ENCODE measurements at regions not wholly inside any gene's neighbourhood (a gene's known extent, or its start where the extent isn't known, plus 50 kb on each side); places are given as distances from the start of the nearest gene placed in this dataset.

DNA sequence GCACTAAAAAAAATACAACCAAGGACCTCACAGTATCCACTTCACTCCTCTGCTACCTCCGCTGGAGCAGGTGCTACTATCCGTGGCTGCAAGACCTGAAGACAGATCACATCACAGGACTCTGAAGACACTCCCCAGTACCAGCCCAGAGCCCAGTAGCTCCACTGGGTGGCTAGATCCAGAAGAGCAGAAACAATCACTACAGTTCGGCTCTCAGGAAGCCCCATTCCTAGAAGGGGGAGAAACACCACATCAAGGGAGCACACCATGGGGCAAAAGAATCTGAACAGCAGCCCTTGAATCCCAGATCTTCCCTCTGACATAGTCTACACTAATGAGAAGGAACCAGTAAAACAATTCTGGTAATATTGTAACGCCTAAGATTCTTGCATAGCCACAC lies 494.0 kb upstream of the FAT3 start:
- peaks cover 0 to 14% (median 3%) of the 10 kb centered on the region in 7 donors for H3K9me3 Mint-ChIP-seq
- intact Hi-C loops (cut with micrococcal nuclease), result no loop called here
- no peaks in the 10 kb centered on the region for H3K79me2 ChIP-seq (ENCODE audit: insufficient read depth, low read length)
- peaks cover 0 to 2% (median 0%) of the 10 kb centered on the region in 3 donors for H3K27me3 Mint-ChIP-seq (ENCODE audit: low read depth in 3 of 3)
- peaks cover 6 to 7% of the 10 kb centered on the region in 2 donors for H3K9me3 ChIP-seq (replicated peaks in 1 of 2; ENCODE audit: control insufficient read depth in 1 of 2, insufficient read depth in 1 of 2, low read length in 2 of 2)
- H3K4me1 Mint-ChIP-seq, result no peaks in the 10 kb centered on the region
- no peaks in the 10 kb centered on the region for H3K27me3 ChIP-seq (ENCODE audit: control insufficient read depth in 2 of 2, insufficient read depth in 2 of 2, low read length in 2 of 2)
- H3K4me3 Mint-ChIP-seq, result no peak overlapping the region
- no peak overlapping the region for H3K4me3 ChIP-seq (replicated peaks in 1 of 3; ENCODE audit: low read depth in 2 of 3, low read length in 3 of 3)
- no peaks in the 10 kb centered on the region for H4K20me1 ChIP-seq (ENCODE audit: insufficient read depth, low read length)
- no peaks in the 10 kb centered on the region for H3K36me3 ChIP-seq (replicated peaks in 1 of 2; ENCODE audit: control insufficient read depth in 1 of 2, insufficient read depth in 2 of 2, low read length in 2 of 2)
- no peak overlapping the region for H2AFZ ChIP-seq (ENCODE audit: insufficient read depth, low read depth, low read length, poor library complexity, severe bottlenecking)
- H3K4me2 ChIP-seq (replicated peaks; ENCODE audit: extremely low read depth, low read length, poor library complexity, severe bottlenecking), result no peak overlapping the region
- whole genome bisulfite sequencing (ENCODE audit: insufficient coverage), result 86% methylated on average over 2 of the region's 4 CpGs
- no peak for DNase-seq
- no peak overlapping the region for H3K27ac ChIP-seq (ENCODE audit: low read depth in 1 of 2, low read length in 2 of 2)
- no peak for TF ChIP-seq CTCF (IDR thresholded peaks at IDR 0.05)
- H3K9ac ChIP-seq (ENCODE audit: insufficient read depth, low read length, poor library complexity, severe bottlenecking), result no peak overlapping the region
- no peak overlapping the region for H3K27ac Mint-ChIP-seq
- H3K4me1 ChIP-seq (ENCODE audit: control insufficient read depth in 1 of 2, insufficient read depth in 2 of 2, low read length in 2 of 2), result no peaks in the 10 kb centered on the region
- no peaks in the 10 kb centered on the region for H3K36me3 Mint-ChIP-seq

DNA sequence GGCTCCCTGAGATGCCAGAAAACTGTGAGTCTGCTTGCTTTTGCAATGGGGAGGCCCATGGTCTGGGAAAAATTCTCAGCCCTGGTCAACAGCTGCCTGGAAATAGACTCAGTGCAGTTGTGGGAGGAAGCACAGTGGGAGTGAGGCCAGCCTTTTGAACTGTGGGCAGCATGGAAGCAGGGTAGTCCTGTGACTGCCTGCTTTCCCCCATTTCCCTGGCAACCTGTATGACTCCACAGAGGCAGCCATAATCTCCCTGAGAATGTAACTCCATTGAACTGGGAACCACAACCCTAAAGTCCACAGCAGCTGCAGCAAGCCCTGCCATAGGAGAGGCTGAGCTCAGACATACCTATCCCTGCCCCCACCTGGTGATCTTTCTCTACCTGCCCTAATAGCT lies 494.6 kb upstream of the FAT3 start:
- no peak overlapping the region for H3K27ac Mint-ChIP-seq

More for the DNA sequence above, 494.6 kb upstream of the FAT3 start:
- intact Hi-C loops (cut with micrococcal nuclease), result no loop called here
- H3K9me3 ChIP-seq (replicated peaks in 1 of 2; ENCODE audit: control insufficient read depth in 1 of 2, insufficient read depth in 1 of 2, low read length in 2 of 2), result peaks cover 6 to 7% of the 10 kb centered on the region in 2 donors
- no peak overlapping the region for H3K4me3 ChIP-seq (replicated peaks in 1 of 3; ENCODE audit: low read depth in 2 of 3, low read length in 3 of 3)
- Mint-ChIP-seq H3K4me3 (no peak overlapping the region), H3K36me3 (no peaks in the 10 kb centered on the region), H3K4me1 (no peaks in the 10 kb centered on the region), H3K27me3 (ENCODE audit: low read depth in 3 of 3) (peaks cover 0 to 2% (median 0%) of the 10 kb centered on the region in 3 donors), H3K9me3 (peaks cover 0 to 16% (median 3%) of the 10 kb centered on the region in 7 donors)
- H3K36me3 ChIP-seq (replicated peaks in 1 of 2; ENCODE audit: control insufficient read depth in 1 of 2, insufficient read depth in 2 of 2, low read length in 2 of 2), result no peaks in the 10 kb centered on the region
- H3K4me1 ChIP-seq (ENCODE audit: control insufficient read depth in 1 of 2, insufficient read depth in 2 of 2, low read length in 2 of 2), result no peaks in the 10 kb centered on the region
- no peak overlapping the region for H2AFZ ChIP-seq (ENCODE audit: insufficient read depth, low read depth, low read length, poor library complexity, severe bottlenecking)
- H3K27ac ChIP-seq (ENCODE audit: low read depth in 1 of 2, low read length in 2 of 2), result no peak overlapping the region
- H4K20me1 ChIP-seq (ENCODE audit: insufficient read depth, low read length), result no peaks in the 10 kb centered on the region
- no peak overlapping the region for H3K4me2 ChIP-seq (replicated peaks; ENCODE audit: extremely low read depth, low read length, poor library complexity, severe bottlenecking)
- no peaks in the 10 kb centered on the region for H3K79me2 ChIP-seq (ENCODE audit: insufficient read depth, low read length)
- TF ChIP-seq CTCF (IDR thresholded peaks at IDR 0.05), result no peak
- H3K9ac ChIP-seq (ENCODE audit: insufficient read depth, low read length, poor library complexity, severe bottlenecking), result no peak overlapping the region
- no peak for DNase-seq
- no peaks in the 10 kb centered on the region for H3K27me3 ChIP-seq (ENCODE audit: control insufficient read depth in 2 of 2, insufficient read depth in 2 of 2, low read length in 2 of 2)

Data from CD14-positive monocyte (primary cell).